PC-3 (cell line): ENCODE measurements at regions not wholly inside any gene's neighbourhood (a gene's known extent, or its start where the extent isn't known, plus 50 kb on each side); places are given as distances from the start of the nearest gene placed in this dataset.

Experiments used
- ATAC-seq: fragments of 200-7000 bp; cut with Tn5 transposase; 2 replicates; pipeline ENCODE4 v1.9.1; 2020; ENCODE audit warnings: mild to moderate bottlenecking, moderate library complexity
- BruUV-seq: library from RNA; stranded (reverse); fragments of 400-500 nt; replicated peaks from 2 replicates; lab custom pipeline; 2021; lab: Mats Ljungman, UMichigan
- CTCF ChIA-PET: fragments of 300-600 bp; sonication (Branson Sonifier 250); formaldehyde crosslinking; loops from one replicate; lab custom pipeline; 2022; ENCODE audit warnings: antibody characterized with exemption; lab: Charles Lee
- POLR2A ChIA-PET: fragments of 300-600 bp; sonication (Branson Sonifier 250); formaldehyde crosslinking; loops from one replicate; lab custom pipeline; 2022; ENCODE audit warnings: antibody characterized with exemption; ENCODE audit not compliant: unreplicated experiment; lab: Charles Lee
- DNase-seq: peaks from one replicate; pipeline ENCODE4 v3.0.0-alpha.2; 2015
- H2AFZ ChIP-seq: fragments of 300-600 bp; sonication (generic); 2 replicates; pipeline ENCODE4 v1.6.0; 2016; ENCODE audit warnings: antibody characterized with exemption, low read length
- H3F3A ChIP-seq: fragments of 300-600 bp; sonication (generic); one replicate; pipeline ENCODE4 v1.6.0; 2017; ENCODE audit warnings: antibody characterized with exemption, low read length, control low read depth, mild to moderate bottlenecking; ENCODE audit not compliant: unreplicated experiment
- H3K27ac ChIP-seq: fragments of 300-600 bp; sonication (generic); 2 replicates; pipeline ENCODE4 v1.5.1; 2016; ENCODE audit warnings: mild to moderate bottlenecking, low read length
- H3K27me3 ChIP-seq: fragments of 300-600 bp; sonication (generic); 2 replicates; pipeline ENCODE4 v1.6.1; 2016; ENCODE audit warnings: low read length, mixed read lengths
- H3K36me3 ChIP-seq: fragments of 300-600 bp; sonication (generic); 2 replicates; pipeline ENCODE4 v1.6.1; 2016; ENCODE audit warnings: low read depth, mixed run types, low read length, mixed read lengths
- H3K4me1 ChIP-seq: fragments of 300-600 bp; sonication (generic); 2 replicates; pipeline ENCODE4 v1.5.1; 2016; ENCODE audit warnings: low read length; ENCODE audit not compliant: insufficient read depth
- H3K4me2 ChIP-seq: fragments of 300-600 bp; sonication (generic); 2 replicates; pipeline ENCODE4 v1.6.0; 2016; ENCODE audit warnings: low read length
- H3K4me3 ChIP-seq: fragments of 300-600 bp; sonication (generic); 2 replicates; pipeline ENCODE4 v1.5.1; 2016; ENCODE audit warnings: mild to moderate bottlenecking, low read length, mixed read lengths
- H3K79me2 ChIP-seq: fragments of 300-600 bp; sonication (generic); 2 replicates; pipeline ENCODE4 v1.6.1; 2017; ENCODE audit warnings: low read length, mixed read lengths
- H3K9ac ChIP-seq: fragments of 300-600 bp; sonication (generic); 2 replicates; pipeline ENCODE4 v1.6.0; 2016; ENCODE audit warnings: mild to moderate bottlenecking, low read length
- H3K9me2 ChIP-seq: fragments of 300-600 bp; sonication (generic); replicated peaks from 2 replicates; pipeline ENCODE4 v1.6.1; 2016; ENCODE audit warnings: mixed run types, low read length, mixed read lengths
- H3K9me3 ChIP-seq: fragments of 300-600 bp; sonication (generic); 2 replicates; pipeline ENCODE4 v1.6.1; 2016; ENCODE audit warnings: low read length, mixed read lengths
- H4K20me1 ChIP-seq: fragments of 300-600 bp; sonication (generic); 2 replicates; pipeline ENCODE4 v1.6.1; 2016; ENCODE audit warnings: low read length, mixed read lengths
- CTCF ChIP-seq: fragments of 300-600 bp; sonication (generic); conservative IDR thresholded peaks from 2 replicates; pipeline ENCODE4 v1.5.1; 2017; ENCODE audit warnings: antibody characterized with exemption, low read depth, mild to moderate bottlenecking, low read length
- EZH2 ChIP-seq: fragments of 300-600 bp; sonication (generic); IDR thresholded peaks from one replicate; pipeline ENCODE4 v1.6.1; 2017; ENCODE audit warnings: antibody characterized with exemption, mild to moderate bottlenecking, low read length; ENCODE audit not compliant: unreplicated experiment
- EZH2phosphoT487 ChIP-seq: fragments of 300-600 bp; sonication (generic); IDR thresholded peaks from 2 replicates; pipeline ENCODE4 v1.6.1; 2018; ENCODE audit warnings: mild to moderate bottlenecking, antibody characterized with exemption, low read length, borderline replicate concordance
- intact Hi-C: fragments of 100-400 bp; cut with micrococcal nuclease; formaldehyde crosslinking; loops from 2 replicates; pipeline ENCODE4 v1.9.0; 2023

GRCh38 chr13:47511647-47512046 lies 489.4 kb downstream of the SUCLA2 start:
- POLR2A ChIA-PET: no interaction called here
- no peak overlapping the region for H3K4me3 ChIP-seq
- no peaks in the 10 kb centered on the region for H3K79me2 ChIP-seq
- H2AFZ ChIP-seq: no peak overlapping the region
- no peak for TF ChIP-seq EZH2phosphoT487
- H3K4me2 ChIP-seq: no peak overlapping the region
- intact Hi-C loops: no loop called here
- CTCF ChIA-PET: no interaction called here
- no peaks in the 10 kb centered on the region for H3K9me3 ChIP-seq
- no peaks in the 10 kb centered on the region for H4K20me1 ChIP-seq
- H3K36me3 ChIP-seq: no peaks in the 10 kb centered on the region
- ATAC-seq (no peak), DNase-seq (no peak)
- H3K27ac ChIP-seq: no peak overlapping the region
- no TSS peak for BruUV-seq
- no peaks in the 10 kb centered on the region for H3K9me2 ChIP-seq
- H3K9ac ChIP-seq: no peak overlapping the region
- no peaks in the 10 kb centered on the region for H3K27me3 ChIP-seq
- no peaks in the 10 kb centered on the region for H3K4me1 ChIP-seq
- no peaks in the 10 kb centered on the region for H3F3A ChIP-seq

GRCh38 chr13:47508527-47509228 lies 492.4 kb downstream of the SUCLA2 start:
- Histone ChIP-seq H3K27me3 (no peaks in the 10 kb centered on the region), H3K9me2 (no peaks in the 10 kb centered on the region), H3K9me3 (no peaks in the 10 kb centered on the region), H3K79me2 (no peaks in the 10 kb centered on the region), H2AFZ (no peak overlapping the region), H3K36me3 (no peaks in the 10 kb centered on the region), H3K4me2 (no peak overlapping the region), H3K4me3 (no peak overlapping the region), H3F3A (no peaks in the 10 kb centered on the region), H3K9ac (no peak overlapping the region), H3K4me1 (no peaks in the 10 kb centered on the region), H4K20me1 (no peaks in the 10 kb centered on the region), H3K27ac (no peak overlapping the region)
- BruUV-seq: no TSS peak
- CTCF ChIA-PET: no interaction called here
- intact Hi-C loops: no loop called here
- DNase-seq (no peak), ATAC-seq (no peak)
- POLR2A ChIA-PET: no interaction called here
- TF ChIP-seq EZH2phosphoT487 (no peak), CTCF (no peak), EZH2 (no peak)

GRCh38 chr13:47503475-47503874 lies 497.6 kb downstream of the SUCLA2 start:
- H4K20me1 ChIP-seq: no peaks in the 10 kb centered on the region
- H3K79me2 ChIP-seq: no peaks in the 10 kb centered on the region
- no peaks in the 10 kb centered on the region for H3K9me3 ChIP-seq
- ChIA-PET CTCF (no interaction called here), POLR2A (interaction anchor here (0.5 kb wide), 1 partner anchor 448 kb away, joined by 3 read pairs; no protein-coding TSS in a partner anchor)
- no peak overlapping the region for H3K27ac ChIP-seq
- no peak overlapping the region for H3K4me3 ChIP-seq
- no peak overlapping the region for H2AFZ ChIP-seq
- TF ChIP-seq EZH2 (no peak), CTCF (no peak), EZH2phosphoT487 (no peak)
- BruUV-seq: no TSS peak
- H3K4me2 ChIP-seq: no peak overlapping the region
- no peak overlapping the region for H3K9ac ChIP-seq
- H3K27me3 ChIP-seq: no peaks in the 10 kb centered on the region
- H3F3A ChIP-seq: no peaks in the 10 kb centered on the region
- no peak for ATAC-seq
- H3K9me2 ChIP-seq: no peaks in the 10 kb centered on the region
- intact Hi-C loops: no loop called here
- peaks cover 16% of the 10 kb centered on the region for H3K4me1 ChIP-seq
- DNase-seq: peak; percentile 35
- H3K36me3 ChIP-seq: no peaks in the 10 kb centered on the region
